ENCODE measurements at regions not wholly inside any gene's neighbourhood (a gene's known extent, or its start where the extent isn't known, plus 50 kb on each side); places are given as distances from the start of the nearest gene placed in this dataset.

DNA sequence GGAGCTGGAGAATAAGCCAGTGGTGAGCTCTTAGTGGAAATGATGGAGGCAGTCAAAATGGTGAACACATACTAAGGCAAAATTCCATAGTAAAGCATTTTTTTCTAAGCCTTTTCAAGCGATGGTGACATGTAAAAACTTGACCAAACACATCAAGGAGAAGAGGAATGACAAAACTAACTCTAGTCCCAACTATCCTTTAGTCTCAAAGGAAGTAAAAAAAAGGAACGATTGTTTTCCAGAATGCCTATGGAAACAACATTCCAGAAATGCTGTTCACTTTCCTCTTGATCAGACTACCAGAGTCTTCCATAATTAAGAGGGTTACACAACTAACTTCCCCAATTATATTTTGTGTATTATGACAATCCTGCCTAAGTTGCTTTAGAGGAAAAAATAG, 715.6 kb downstream of the EPHA4 start:
- Histone ChIP-seq H3K9me3 (no peaks in the 10 kb centered on the region), H3K4me3 (no peak overlapping the region), H3K27me3 (no peaks in the 10 kb centered on the region), H3K27ac (no peak overlapping the region), H3K36me3 (no peaks in the 10 kb centered on the region), H3K4me1 (no peaks in the 10 kb centered on the region)
- TF ChIP-seq, protein P1, sequence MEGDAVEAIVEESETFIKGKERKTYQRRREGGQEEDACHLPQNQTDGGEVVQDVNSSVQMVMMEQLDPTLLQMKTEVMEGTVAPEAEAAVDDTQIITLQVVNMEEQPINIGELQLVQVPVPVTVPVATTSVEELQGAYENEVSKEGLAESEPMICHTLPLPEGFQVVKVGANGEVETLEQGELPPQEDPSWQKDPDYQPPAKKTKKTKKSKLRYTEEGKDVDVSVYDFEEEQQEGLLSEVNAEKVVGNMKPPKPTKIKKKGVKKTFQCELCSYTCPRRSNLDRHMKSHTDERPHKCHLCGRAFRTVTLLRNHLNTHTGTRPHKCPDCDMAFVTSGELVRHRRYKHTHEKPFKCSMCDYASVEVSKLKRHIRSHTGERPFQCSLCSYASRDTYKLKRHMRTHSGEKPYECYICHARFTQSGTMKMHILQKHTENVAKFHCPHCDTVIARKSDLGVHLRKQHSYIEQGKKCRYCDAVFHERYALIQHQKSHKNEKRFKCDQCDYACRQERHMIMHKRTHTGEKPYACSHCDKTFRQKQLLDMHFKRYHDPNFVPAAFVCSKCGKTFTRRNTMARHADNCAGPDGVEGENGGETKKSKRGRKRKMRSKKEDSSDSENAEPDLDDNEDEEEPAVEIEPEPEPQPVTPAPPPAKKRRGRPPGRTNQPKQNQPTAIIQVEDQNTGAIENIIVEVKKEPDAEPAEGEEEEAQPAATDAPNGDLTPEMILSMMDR (IDR thresholded peaks at IDR 0.05), result no peak
- DNase-seq (ENCODE audit: low spot score in 2 of 2), result no peak
- intact Hi-C loops (cut with DNase I), result no loop called here

DNA sequence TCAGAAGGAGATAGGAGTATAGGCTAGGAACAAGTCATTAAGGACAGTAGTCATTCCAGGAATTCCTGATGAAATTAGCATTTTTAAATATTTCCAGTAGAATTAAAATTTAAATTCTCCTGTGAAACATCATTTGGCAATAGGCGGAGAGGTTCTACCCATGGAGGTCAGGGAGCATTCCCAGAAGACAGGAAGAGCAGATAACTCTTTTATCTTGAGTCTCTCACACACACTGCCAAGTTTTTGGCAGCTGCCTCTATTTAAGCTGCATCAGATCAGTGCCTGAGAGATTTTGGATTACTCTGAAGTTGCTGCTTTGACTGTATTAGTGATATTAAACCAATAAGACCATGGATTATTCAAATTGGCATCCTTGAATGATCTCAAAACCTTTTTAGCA, 714.7 kb downstream of the EPHA4 start:
- intact Hi-C loops (cut with DNase I), result no loop called here
- Histone ChIP-seq H3K27me3 (no peaks in the 10 kb centered on the region), H3K9me3 (no peaks in the 10 kb centered on the region), H3K4me1 (no peaks in the 10 kb centered on the region), H3K36me3 (no peaks in the 10 kb centered on the region), H3K27ac (no peak overlapping the region), H3K4me3 (no peak overlapping the region)
- TF ChIP-seq, protein P1 (IDR thresholded peaks at IDR 0.05), result no peak
- DNase-seq (ENCODE audit: low spot score in 2 of 2), result no peak

DNA sequence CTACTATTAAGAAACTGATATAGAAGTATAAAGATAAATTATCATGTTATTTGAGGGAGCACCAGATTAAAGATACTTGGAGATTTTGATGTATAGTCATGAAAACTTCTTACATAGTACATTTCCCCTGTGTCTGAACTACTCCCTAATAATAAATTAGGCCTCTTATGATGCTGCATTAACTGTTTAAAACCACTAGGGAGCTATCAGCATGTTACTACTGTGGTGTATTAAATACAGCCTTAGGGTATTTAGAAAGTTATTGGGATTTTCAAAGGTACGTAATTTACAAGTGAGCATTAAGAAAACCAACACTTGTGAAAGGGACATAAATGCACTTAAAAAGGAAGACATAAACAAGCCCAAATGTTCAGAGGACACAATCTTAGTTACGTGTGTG, 714.0 kb downstream of the EPHA4 start:
- no peaks in the 10 kb centered on the region for H3K36me3 ChIP-seq
- no peaks in the 10 kb centered on the region for H3K27me3 ChIP-seq
- H3K27ac ChIP-seq, result no peak overlapping the region
- H3K4me3 ChIP-seq, result no peak overlapping the region
- intact Hi-C loops (cut with DNase I), result no loop called here
- TF ChIP-seq, protein P1 (IDR thresholded peaks at IDR 0.05), result no peak
- no peak for DNase-seq (ENCODE audit: low spot score in 2 of 2)
- H3K9me3 ChIP-seq, result no peaks in the 10 kb centered on the region
- no peaks in the 10 kb centered on the region for H3K4me1 ChIP-seq

DNA sequence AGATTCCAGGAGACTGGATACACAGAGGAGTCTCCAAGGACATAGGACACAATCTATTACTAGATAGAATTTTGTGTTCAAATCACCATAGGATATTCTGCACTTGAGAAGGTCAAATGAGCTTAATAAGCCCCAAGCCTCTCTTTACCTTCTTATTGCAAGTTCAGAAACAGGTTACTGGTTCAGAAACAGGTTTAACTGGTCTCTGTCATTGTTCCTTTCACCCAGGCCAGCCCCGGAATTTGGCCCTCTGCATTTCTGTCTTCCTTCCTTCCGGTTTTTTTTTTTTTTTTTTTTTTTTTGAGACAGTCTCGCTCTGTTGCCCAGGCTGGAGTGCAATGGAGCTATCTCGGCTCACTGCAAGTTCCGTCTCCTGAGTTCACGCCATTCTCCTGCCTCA, 700.2 kb downstream of the EPHA4 start:
- H3K27ac ChIP-seq, result no peak overlapping the region
- no peak overlapping the region for H3K4me3 ChIP-seq
- no peaks in the 10 kb centered on the region for H3K4me1 ChIP-seq
- TF ChIP-seq, protein P1 (IDR thresholded peaks at IDR 0.05), result no peak
- no peaks in the 10 kb centered on the region for H3K36me3 ChIP-seq
- no peak for DNase-seq (ENCODE audit: low spot score in 2 of 2)
- no peaks in the 10 kb centered on the region for H3K27me3 ChIP-seq
- intact Hi-C loops (cut with DNase I), result no loop called here
- H3K9me3 ChIP-seq, result no peaks in the 10 kb centered on the region

DNA sequence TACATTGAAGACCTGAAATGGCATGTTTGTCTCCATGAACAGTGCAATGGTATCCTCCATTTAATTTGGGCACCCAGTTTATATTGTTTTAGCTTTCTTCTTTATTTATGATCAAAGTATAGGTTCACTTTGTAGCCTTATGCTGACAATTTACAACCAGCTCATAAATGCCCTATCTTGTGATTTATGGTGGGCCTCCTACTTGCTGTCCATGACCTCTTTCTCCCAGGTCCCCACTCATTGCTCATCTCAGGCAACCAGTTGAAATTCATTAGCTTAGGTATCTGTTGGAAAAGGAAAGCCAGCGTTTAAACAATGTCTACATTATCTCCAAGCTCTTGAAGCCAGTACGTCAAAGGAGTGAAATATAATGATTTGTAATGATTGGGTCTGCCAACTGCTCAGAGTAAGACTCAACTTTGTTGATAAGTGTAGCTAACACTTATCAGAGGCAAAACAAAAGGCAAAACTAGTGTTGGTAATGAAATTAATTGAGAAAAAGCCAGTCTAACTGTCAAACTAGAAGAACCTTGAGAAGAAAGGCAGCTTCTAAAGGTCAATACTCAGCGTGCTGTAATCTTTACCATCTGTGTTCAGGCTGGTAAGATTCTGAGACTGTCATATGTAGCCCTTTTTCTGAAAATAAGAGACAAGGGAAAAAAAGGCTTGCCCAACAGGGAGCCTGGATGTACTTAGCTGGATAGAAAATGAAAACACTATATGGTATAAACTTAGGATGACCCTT, 695.9 kb downstream of the EPHA4 start:
- H3K27me3 ChIP-seq, result no peaks in the 10 kb centered on the region
- no peaks in the 10 kb centered on the region for H3K4me1 ChIP-seq
- no peaks in the 10 kb centered on the region for H3K36me3 ChIP-seq
- TF ChIP-seq, protein P1 (IDR thresholded peaks at IDR 0.05), result no peak
- no peak overlapping the region for H3K4me3 ChIP-seq
- no peak for DNase-seq (ENCODE audit: low spot score in 2 of 2)
- H3K27ac ChIP-seq, result no peak overlapping the region
- H3K9me3 ChIP-seq, result no peaks in the 10 kb centered on the region
- intact Hi-C loops (cut with DNase I), result no loop called here

DNA sequence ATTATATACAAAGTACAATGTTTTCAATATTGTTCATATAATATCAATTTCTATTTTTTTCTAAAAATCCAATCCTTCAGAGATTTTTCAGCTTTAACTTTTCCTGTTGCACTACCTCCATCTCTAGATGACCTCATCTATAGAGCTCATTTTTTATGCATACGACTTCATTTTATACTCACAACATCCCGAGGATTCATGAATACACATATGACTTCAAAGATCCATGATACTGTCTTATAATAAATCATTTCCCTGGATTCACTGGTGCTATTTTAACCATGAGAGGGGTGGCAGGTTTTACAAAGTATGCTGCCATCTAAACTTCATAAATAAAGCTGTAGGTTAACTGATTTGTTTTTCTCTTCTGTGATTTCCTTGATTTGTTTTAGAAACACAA, 694.6 kb downstream of the EPHA4 start:
- intact Hi-C loops (cut with DNase I), result no loop called here
- H3K36me3 ChIP-seq, result no peaks in the 10 kb centered on the region
- no peaks in the 10 kb centered on the region for H3K9me3 ChIP-seq
- no peak for DNase-seq (ENCODE audit: low spot score in 2 of 2)
- H3K27ac ChIP-seq, result no peak overlapping the region
- no peak overlapping the region for H3K4me3 ChIP-seq
- H3K4me1 ChIP-seq, result no peaks in the 10 kb centered on the region
- TF ChIP-seq, protein P1 (IDR thresholded peaks at IDR 0.05), result no peak
- H3K27me3 ChIP-seq, result no peaks in the 10 kb centered on the region

Data from ascending aorta (tissue), 2 donors.